Neuronal stem cell (in vitro differentiated cells): ENCODE measurements at regions not wholly inside any gene's neighbourhood (a gene's known extent, or its start where the extent isn't known, plus 50 kb on each side); places are given as distances from the start of the nearest gene placed in this dataset.

Source experiments
- DNase-seq: peaks from one replicate; pipeline ENCODE4 v3.0.0-alpha.2; 2013; ENCODE audit warnings: low spot score
- H2AFZ ChIP-seq: one replicate; pipeline ENCODE4 v1.6.1; 2013; ENCODE audit warnings: mild to moderate bottlenecking, low read length, inconsistent platforms
- H2AK5ac ChIP-seq: 2 replicates; pipeline ENCODE4 v1.6.1; 2013; ENCODE audit warnings: low read depth, mild to moderate bottlenecking, inconsistent platforms, low read length, moderate library complexity, mixed read lengths
- H2BK120ac ChIP-seq: 2 replicates; pipeline ENCODE4 v1.6.1; 2013; ENCODE audit warnings: low read depth, mild to moderate bottlenecking, inconsistent platforms, low read length, moderate library complexity, mixed read lengths
- H2BK12ac ChIP-seq: one replicate; pipeline ENCODE4 v1.6.1; 2013; ENCODE audit warnings: low read length, inconsistent platforms
- H2BK15ac ChIP-seq: 2 replicates; pipeline ENCODE4 v1.6.1; 2013; ENCODE audit warnings: mild to moderate bottlenecking, low read length, inconsistent platforms, mixed read lengths
- H2BK5ac ChIP-seq: one replicate; pipeline ENCODE4 v1.6.1; 2013; ENCODE audit warnings: inconsistent platforms, mild to moderate bottlenecking, low read length, moderate library complexity
- H3K14ac ChIP-seq: one replicate; pipeline ENCODE4 v1.6.1; 2013; ENCODE audit warnings: low read length, inconsistent platforms
- H3K18ac ChIP-seq: 2 replicates; pipeline ENCODE4 v1.6.1; 2013; ENCODE audit warnings: low read length, inconsistent platforms
- H3K23ac ChIP-seq: 2 replicates; pipeline ENCODE4 v1.6.1; 2013; ENCODE audit warnings: low read depth, mild to moderate bottlenecking, mixed read lengths, low read length, inconsistent platforms; ENCODE audit not compliant: poor library complexity
- H3K27ac ChIP-seq: replicated peaks from 3 replicates; pipeline ENCODE4 v1.5.1; 2013; ENCODE audit warnings: low read length, inconsistent platforms
- H3K27me3 ChIP-seq, 3 experiments: 2 replicates each; pipeline ENCODE4 v1.6.1; 2013; ENCODE audit warnings: low read length in 3 of 3, mild to moderate bottlenecking in 2 of 3, inconsistent platforms in 1 of 3, low read depth in 1 of 3, mixed read lengths in 1 of 3, moderate library complexity in 1 of 3; ENCODE audit not compliant: control insufficient read depth in 3 of 3, insufficient read depth in 3 of 3
- H3K36me3 ChIP-seq, 2 donors: replicated peaks in 1 of 2; 2 replicates each; pipeline ENCODE4 v1.6.1; 2013; ENCODE audit warnings: low read length in 2 of 2; ENCODE audit not compliant: control insufficient read depth in 2 of 2, insufficient read depth in 2 of 2
- H3K4ac ChIP-seq: 2 replicates; pipeline ENCODE4 v1.6.1; 2013; ENCODE audit warnings: inconsistent platforms, mild to moderate bottlenecking, low read length, moderate library complexity
- H3K4me1 ChIP-seq, 2 donors: 1 replicate in 1 of 2; 2 replicates in 1 of 2; pipeline ENCODE4 v1.6.1; 2013; ENCODE audit warnings: low read length in 2 of 2, low read depth in 1 of 2; ENCODE audit not compliant: control insufficient read depth in 2 of 2, insufficient read depth in 1 of 2
- H3K4me2 ChIP-seq: one replicate; pipeline ENCODE4 v1.6.1; 2013; ENCODE audit warnings: mild to moderate bottlenecking, low read length, inconsistent platforms; ENCODE audit not compliant: insufficient read depth, poor library complexity, severe bottlenecking
- H3K4me3 ChIP-seq, 2 donors: 2 replicates each; pipeline ENCODE4 v1.5.1; 2013; ENCODE audit warnings: low read length in 2 of 2, mild to moderate bottlenecking in 2 of 2, inconsistent platforms in 1 of 2, moderate library complexity in 1 of 2
- H3K79me1 ChIP-seq: one replicate; pipeline ENCODE4 v1.6.1; 2013; ENCODE audit warnings: low read depth, mild to moderate bottlenecking, inconsistent platforms, low read length, moderate library complexity
- H3K9ac ChIP-seq: one replicate; pipeline ENCODE4 v1.6.1; 2013; ENCODE audit warnings: mild to moderate bottlenecking, low read depth, low read length, inconsistent platforms; ENCODE audit not compliant: poor library complexity
- H3K9me3 ChIP-seq, 2 donors: replicated peaks in 1 of 2; 2 replicates each; pipeline versions ENCODE3 to v1.6.1; 2013; ENCODE audit warnings: low read length in 2 of 2, mild to moderate bottlenecking in 2 of 2, inconsistent platforms in 1 of 2, low read depth in 1 of 2, mixed read lengths in 1 of 2, moderate library complexity in 1 of 2; ENCODE audit not compliant: control insufficient read depth in 2 of 2, insufficient read depth in 1 of 2
- H4K8ac ChIP-seq: one replicate; pipeline ENCODE4 v1.6.1; 2013; ENCODE audit warnings: low read depth, mild to moderate bottlenecking, inconsistent platforms, low read length, moderate library complexity
- H4K91ac ChIP-seq: one replicate; pipeline ENCODE4 v1.6.1; 2013; ENCODE audit warnings: low read length, low read depth, mild to moderate bottlenecking, inconsistent platforms; ENCODE audit not compliant: poor library complexity
- WGBS, 2 donors: extraction: QIAGEN DNeasy Blood & Tissue Kit; methylation state at CpG; one replicate each; pipeline ENCODE4 v1.1.7; 2013; ENCODE audit warnings: missing lambda C conversion rate in 2 of 2, mixed read lengths in 1 of 2; ENCODE audit not compliant: insufficient read length in 2 of 2, insufficient replicate concordance in 1 of 2; ENCODE audit errors: extremely low coverage in 2 of 2; 5-methylcytosine and 5-hydroxymethylcytosine counted together

DNA sequence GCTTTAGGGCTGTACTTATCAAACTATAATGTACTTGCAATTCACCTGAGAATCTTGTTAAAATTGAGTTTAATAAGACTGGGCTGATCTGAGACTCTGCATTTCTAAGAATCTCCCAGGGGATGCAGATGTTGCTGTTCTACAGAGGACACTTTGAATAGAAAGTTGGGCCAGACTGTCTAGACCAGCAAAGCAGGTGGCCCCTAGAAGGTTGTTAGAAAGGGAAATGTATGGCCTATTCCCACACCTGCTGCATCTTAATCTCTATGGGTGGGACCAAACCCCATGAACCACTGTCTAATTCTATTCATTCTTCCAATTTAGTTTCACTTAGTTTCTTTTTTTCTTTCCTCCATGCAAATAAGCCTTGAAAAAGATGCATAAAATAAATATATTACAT is 413.2 kb upstream of the TECRL start:
- no peaks in the 10 kb centered on the region for H3K79me1 ChIP-seq
- H3K36me3 ChIP-seq, result no peaks in the 10 kb centered on the region
- no peak overlapping the region for H4K91ac ChIP-seq
- H3K27me3 ChIP-seq, result no peaks in the 10 kb centered on the region
- H3K27ac ChIP-seq, result no peak overlapping the region
- H3K4ac ChIP-seq, result no peak overlapping the region
- no peak overlapping the region for H2AFZ ChIP-seq
- no peaks in the 10 kb centered on the region for H3K4me1 ChIP-seq
- no peak overlapping the region for H3K14ac ChIP-seq
- H2AK5ac ChIP-seq, result no peak overlapping the region
- no peak overlapping the region for H3K4me3 ChIP-seq
- no peak overlapping the region for H2BK12ac ChIP-seq
- no peak overlapping the region for H3K18ac ChIP-seq
- H2BK15ac ChIP-seq, result no peak overlapping the region
- H4K8ac ChIP-seq, result no peak overlapping the region
- DNase-seq, result no peak
- H3K4me2 ChIP-seq, result no peak overlapping the region
- H2BK120ac ChIP-seq, result no peak overlapping the region
- no peaks in the 10 kb centered on the region for H3K9me3 ChIP-seq
- H2BK5ac ChIP-seq, result no peak overlapping the region
- no peak overlapping the region for H3K9ac ChIP-seq
- no peak overlapping the region for H3K23ac ChIP-seq

DNA sequence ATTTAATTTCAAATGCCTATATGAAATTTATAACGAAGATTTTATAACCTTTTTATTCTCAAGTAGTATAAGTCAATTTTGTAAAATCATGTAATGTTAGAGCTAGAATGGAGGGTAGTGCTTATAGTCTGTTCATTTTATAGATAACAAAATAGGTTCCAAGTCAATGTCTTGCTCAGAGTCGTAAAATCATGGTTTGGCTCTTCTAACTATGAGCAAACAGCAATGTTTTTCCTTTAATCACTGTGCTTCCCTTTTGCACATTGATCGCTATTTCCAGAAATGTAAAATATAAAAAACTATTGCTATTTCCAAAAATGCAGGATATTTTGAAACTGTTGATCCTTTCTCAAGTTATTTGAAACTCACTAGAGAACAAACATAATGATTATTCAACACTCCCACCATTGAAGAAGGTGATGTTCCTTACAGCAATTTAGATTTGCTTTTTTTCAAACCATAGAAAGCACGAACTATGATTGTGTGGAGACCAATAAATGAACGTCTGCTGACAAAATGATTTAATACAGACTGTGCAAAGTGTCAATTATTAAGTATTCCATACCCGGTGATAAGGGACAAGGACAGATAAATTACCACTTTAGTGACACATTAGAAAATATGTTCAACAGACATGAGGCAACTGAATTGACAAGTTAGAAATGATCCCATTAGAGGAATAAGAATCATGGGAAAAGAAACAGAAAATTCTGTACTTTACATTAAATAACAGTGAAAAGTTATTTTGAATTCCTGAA is 412.1 kb upstream of the TECRL start:
- no peak overlapping the region for H2BK12ac ChIP-seq
- H3K27ac ChIP-seq, result no peak overlapping the region
- no peak overlapping the region for H4K91ac ChIP-seq
- no peak for DNase-seq
- H3K23ac ChIP-seq, result no peak overlapping the region
- H3K36me3 ChIP-seq, result no peaks in the 10 kb centered on the region
- no peak overlapping the region for H2AK5ac ChIP-seq
- WGBS, 2 donors, result no CpG with 5 or more reads among the region's 6 CpGs
- no peaks in the 10 kb centered on the region for H3K9me3 ChIP-seq
- H2AFZ ChIP-seq, result no peak overlapping the region
- H3K9ac ChIP-seq, result no peak overlapping the region
- no peak overlapping the region for H2BK120ac ChIP-seq
- no peak overlapping the region for H3K4ac ChIP-seq
- no peaks in the 10 kb centered on the region for H3K27me3 ChIP-seq
- no peak overlapping the region for H4K8ac ChIP-seq
- H2BK15ac ChIP-seq, result no peak overlapping the region
- no peak overlapping the region for H3K4me3 ChIP-seq
- no peaks in the 10 kb centered on the region for H3K79me1 ChIP-seq
- no peak overlapping the region for H3K18ac ChIP-seq
- no peaks in the 10 kb centered on the region for H3K4me1 ChIP-seq
- H3K4me2 ChIP-seq, result no peak overlapping the region
- H2BK5ac ChIP-seq, result no peak overlapping the region
- no peak overlapping the region for H3K14ac ChIP-seq

DNA sequence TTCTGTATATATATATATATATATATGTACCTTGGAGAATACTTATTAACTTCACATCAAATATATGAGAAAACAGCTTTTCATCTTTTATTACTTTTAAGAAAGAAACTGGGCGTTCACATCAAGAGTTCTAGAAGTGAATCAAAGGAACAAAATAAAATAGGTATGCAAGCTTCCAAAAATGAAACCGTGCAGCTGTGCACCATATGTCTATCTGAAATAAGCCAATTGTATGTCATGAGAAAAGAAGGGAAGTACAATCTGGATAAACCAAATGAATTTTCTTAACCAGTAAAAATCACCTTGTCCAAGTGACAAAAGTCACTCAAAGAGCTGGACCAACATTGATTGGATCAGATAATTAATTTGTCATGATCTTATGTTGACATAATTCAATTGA is 405.4 kb upstream of the TECRL start:
- Histone ChIP-seq H2BK5ac (no peak overlapping the region), H3K4me2 (no peak overlapping the region), H3K4ac (no peak overlapping the region), H3K27me3 (no peaks in the 10 kb centered on the region), H3K9me3 (no peaks in the 10 kb centered on the region), H4K8ac (no peak overlapping the region), H2BK120ac (no peak overlapping the region), H3K36me3 (no peaks in the 10 kb centered on the region), H3K14ac (no peak overlapping the region), H3K18ac (no peak overlapping the region), H3K23ac (no peak overlapping the region), H3K9ac (no peak overlapping the region), H2AK5ac (no peak overlapping the region), H3K79me1 (no peaks in the 10 kb centered on the region), H3K27ac (no peak overlapping the region), H2AFZ (no peak overlapping the region), H3K4me1 (no peaks in the 10 kb centered on the region), H3K4me3 (no peak overlapping the region), H2BK12ac (no peak overlapping the region), H2BK15ac (no peak overlapping the region), H4K91ac (no peak overlapping the region)
- no CpG with 5 or more reads among the region's 2 CpGs for WGBS, 2 donors
- DNase-seq, result no peak

DNA sequence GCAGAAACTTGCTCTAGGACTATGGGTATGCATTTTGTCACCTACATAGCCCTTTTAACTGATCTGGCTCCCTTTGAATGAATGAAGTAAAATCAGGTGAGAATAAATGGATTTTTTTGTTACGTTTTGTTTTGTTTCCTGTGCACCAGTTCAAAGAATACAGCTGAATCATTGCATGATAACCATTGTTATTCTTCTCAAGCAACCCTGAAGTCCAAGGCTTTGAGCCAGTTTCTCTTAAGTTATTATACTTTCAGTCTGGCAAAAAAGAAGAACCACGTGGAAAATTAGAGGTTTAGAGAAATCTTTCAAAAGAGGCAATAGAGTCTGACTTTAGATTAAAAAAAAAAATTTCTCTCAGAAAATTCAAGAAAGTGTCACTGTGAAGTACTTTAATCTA is 398.6 kb upstream of the TECRL start:
- H4K8ac ChIP-seq, result no peak overlapping the region
- no peaks in the 10 kb centered on the region for H3K4me1 ChIP-seq
- WGBS, 2 donors, result no CpG with 5 or more reads among the region's 2 CpGs
- no peak overlapping the region for H3K14ac ChIP-seq
- no peak overlapping the region for H3K4me3 ChIP-seq
- H3K9me3 ChIP-seq, result no peaks in the 10 kb centered on the region
- no peak for DNase-seq
- H2AK5ac ChIP-seq, result no peak overlapping the region
- no peaks in the 10 kb centered on the region for H3K36me3 ChIP-seq
- H3K23ac ChIP-seq, result no peak overlapping the region
- H3K27ac ChIP-seq, result no peak overlapping the region
- no peak overlapping the region for H3K4ac ChIP-seq
- H3K4me2 ChIP-seq, result no peak overlapping the region
- H3K27me3 ChIP-seq, result no peaks in the 10 kb centered on the region
- no peak overlapping the region for H2BK15ac ChIP-seq
- H2BK12ac ChIP-seq, result no peak overlapping the region
- no peaks in the 10 kb centered on the region for H3K79me1 ChIP-seq
- no peak overlapping the region for H3K18ac ChIP-seq
- H2BK5ac ChIP-seq, result no peak overlapping the region
- no peak overlapping the region for H2AFZ ChIP-seq
- H4K91ac ChIP-seq, result no peak overlapping the region
- H3K9ac ChIP-seq, result no peak overlapping the region
- no peak overlapping the region for H2BK120ac ChIP-seq
